NCI-H2227 (cell line): ENCODE measurements at regions not wholly inside any gene's neighbourhood (a gene's known extent, or its start where the extent isn't known, plus 50 kb on each side); places are given as distances from the start of the nearest gene placed in this dataset.
"Not testable (repeated sequence)": the region's sequence is repeated elsewhere in the genome, so short reads cannot be mapped to it uniquely, and the experiment has no call there.

Source experiments
- DNase-seq: peaks from one replicate; lab custom pipeline; 2025; ENCODE audit not compliant: unreplicated experiment; lab: John Stamatoyannopoulos, UW

DNA sequence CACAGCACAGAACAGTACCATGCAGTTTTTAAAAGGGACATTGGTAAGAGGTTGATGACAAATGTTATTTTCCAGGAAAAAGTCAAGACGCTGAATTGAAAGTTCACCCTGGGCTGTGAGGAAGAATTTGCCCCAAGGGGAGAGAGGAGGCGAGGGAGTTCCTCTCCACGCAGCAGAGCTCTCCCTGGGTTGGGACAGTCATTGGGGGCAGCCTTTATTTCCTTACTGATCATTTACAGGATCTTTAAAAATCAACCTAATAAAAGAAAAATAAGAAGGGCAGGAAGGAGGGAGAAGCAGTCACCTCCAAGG, 49.9 kb upstream of the WNT7B start:
- DNase-seq, result no peak

DNA sequence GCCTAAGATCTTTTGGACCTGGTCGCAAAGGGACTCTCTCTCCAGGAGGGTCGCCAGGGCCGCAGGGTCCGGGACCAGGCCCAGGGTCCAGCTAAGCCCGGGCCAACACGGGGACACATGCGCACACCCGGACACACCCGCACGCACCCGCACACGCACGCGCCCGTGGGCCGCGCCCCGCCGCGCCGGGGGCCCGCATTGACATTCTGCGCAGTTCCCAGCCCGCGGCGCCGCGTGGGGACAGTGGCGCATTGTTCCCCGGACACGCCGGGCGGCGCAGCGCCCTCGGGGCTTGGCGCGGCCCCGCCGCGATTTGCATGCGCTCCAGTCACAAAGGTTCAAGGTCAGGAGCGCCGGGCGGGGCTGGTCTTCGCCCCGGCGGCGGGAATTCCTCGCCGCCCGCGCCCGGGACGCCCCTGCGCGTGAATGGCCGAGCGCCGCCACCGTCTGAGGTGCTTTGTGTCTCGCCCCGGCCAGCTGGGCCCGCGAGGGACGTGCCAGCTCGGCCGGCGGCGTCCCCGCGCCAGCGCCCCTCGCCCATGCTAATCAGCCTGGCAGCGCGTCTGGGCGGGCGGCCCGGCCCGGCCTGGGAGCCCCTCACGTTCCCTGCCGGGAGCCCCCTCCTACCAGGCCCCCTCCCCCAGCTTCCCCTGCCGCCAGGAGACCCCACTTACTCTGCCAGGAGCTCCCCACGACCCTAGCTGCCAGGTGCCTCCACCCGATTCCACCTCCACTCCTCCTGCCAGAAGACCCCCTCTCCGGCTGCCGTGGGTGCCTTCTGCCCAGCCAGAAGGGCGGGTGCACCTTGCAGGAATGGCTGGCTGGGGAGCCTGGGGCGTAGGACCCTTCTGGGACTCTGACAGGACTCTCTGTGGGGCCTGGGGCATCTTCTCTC, 50.5 kb upstream of the WNT7B start:
- DNase-seq, result no peak

- DNase-seq, result no peak
Observed at GRCh38 chr22:46028106-46028991, 51.4 kb upstream of the WNT7B start.

DNA sequence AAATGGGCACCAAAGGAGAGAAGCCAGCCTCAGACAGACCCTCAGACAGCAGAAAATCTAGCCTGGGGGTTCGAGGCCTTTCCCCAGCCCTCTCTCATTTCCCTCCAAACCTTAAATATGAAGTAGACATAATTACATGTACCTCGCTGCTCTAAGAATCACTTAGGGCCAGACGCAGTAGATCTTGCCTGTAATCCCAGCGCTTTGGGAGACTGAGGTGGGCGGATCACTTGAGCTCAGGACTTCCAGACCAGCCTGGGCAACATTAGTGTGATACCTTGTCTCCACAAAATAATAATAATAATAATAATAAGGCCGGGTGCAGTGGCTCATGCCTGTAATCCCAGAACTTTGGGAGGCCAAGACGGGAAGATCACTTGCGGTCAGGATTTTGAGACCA, 52.1 kb upstream of the WNT7B start:
- no peak for DNase-seq

DNA sequence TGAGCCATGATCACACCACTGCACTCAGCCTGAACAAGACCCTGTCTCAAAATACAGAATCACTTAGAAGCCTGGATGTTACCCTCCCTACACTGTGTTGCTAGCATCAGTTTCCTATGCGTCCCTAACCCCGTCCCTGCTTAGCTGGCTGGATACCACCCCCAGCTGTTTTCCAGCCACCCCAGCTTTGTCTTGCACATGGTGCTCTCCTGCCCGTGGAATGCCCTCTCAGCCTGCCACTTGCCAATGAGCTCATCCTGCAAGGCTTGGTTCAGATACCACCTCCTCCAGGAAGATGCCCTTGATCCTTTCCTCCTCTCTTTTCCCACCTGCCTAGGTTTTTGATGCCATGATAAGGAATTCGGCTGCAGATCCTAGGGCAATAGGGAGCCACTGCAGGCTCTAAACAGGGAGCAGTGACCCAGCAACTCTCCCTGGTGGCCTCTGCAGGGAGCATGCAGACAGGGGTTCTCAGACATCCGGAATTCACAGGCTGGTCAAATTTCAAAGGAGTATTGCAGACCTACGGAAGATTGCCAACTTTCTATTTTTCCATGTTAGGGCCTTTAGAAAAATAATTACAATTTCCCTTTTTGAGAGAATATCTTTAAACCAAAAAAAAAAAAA, 52.7 kb upstream of the WNT7B start:
- no peak for DNase-seq

- no peak for DNase-seq
Observed at GRCh38 chr22:46030231-46030880, 53.4 kb upstream of the WNT7B start.

GRCh38 chr22:46031066-46031465, 54.1 kb upstream of the WNT7B start:
- DNase-seq, result no peak

GRCh38 chr22:46031557-46031956, 54.6 kb upstream of the WNT7B start:
- DNase-seq, result no peak

GRCh38 chr22:46031965-46032851, 55.2 kb upstream of the WNT7B start:
- DNase-seq, result no peak

- no peak for DNase-seq
Observed at GRCh38 chr22:46033256-46034200, 56.6 kb upstream of the WNT7B start.

DNA sequence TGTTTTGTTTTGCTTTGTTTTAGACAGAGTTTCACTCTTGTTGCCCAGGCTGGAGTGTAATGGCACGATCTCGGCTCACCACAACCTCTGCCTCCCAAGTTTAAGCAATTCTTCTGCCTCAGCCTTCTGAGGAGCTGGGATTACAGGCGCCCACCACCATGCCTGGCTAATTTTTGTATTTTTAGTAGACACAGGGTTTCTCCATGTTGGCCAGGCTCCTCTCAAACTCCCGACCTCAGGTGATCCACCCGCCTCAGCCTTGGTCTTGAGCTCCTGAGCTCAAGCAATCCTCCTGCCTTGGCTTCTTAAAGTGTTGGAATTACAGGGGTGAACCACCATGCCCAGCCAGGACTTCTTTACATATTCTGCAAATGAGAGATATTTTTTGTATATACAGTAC, 57.5 kb upstream of the WNT7B start:
- not testable (repeated sequence) for DNase-seq

- no peak for DNase-seq
Observed at GRCh38 chr22:46035380-46035741, 58.4 kb upstream of the WNT7B start.

DNA sequence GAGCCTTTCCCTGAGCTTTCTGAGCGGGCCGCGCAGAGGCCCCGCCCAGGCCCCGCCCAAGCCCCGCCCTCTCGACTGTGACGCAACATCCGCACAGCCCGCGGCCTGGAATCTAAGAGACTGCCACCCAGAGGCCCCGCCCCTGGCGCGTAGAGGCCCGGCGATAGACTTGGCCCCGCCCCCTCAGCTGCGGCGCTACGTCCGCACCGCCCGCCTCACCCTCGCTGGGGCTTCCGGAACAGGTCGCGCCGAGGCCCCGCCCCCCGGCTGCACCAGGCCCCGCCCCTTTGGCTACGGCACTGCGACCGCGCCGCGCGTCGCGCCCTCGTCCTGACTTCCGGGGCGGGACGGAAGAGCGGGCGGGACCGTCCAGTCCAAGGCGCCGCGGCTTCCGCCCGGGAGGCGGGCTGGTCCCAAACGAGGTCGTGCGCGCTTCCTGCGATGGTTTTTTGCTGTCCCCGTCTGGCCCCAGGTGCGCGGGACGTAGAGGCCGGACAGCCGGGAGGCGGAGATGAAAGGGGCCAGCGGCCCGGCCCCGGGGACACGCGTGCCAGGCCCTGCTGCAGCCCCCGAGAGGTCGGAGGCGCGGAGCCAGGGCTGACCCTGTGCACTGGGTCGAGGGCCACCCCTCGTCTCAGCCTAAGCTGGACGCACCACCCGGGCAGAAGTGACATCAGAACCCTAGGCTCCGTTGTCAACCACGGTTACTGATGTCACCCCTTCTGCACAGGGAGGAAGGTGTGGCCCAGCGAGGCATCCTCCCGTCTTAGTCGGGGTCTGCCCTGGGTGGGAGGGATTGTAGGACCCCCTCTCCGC, 59.0 kb upstream of the WNT7B start:
- peak; percentile 98 for DNase-seq

DNA sequence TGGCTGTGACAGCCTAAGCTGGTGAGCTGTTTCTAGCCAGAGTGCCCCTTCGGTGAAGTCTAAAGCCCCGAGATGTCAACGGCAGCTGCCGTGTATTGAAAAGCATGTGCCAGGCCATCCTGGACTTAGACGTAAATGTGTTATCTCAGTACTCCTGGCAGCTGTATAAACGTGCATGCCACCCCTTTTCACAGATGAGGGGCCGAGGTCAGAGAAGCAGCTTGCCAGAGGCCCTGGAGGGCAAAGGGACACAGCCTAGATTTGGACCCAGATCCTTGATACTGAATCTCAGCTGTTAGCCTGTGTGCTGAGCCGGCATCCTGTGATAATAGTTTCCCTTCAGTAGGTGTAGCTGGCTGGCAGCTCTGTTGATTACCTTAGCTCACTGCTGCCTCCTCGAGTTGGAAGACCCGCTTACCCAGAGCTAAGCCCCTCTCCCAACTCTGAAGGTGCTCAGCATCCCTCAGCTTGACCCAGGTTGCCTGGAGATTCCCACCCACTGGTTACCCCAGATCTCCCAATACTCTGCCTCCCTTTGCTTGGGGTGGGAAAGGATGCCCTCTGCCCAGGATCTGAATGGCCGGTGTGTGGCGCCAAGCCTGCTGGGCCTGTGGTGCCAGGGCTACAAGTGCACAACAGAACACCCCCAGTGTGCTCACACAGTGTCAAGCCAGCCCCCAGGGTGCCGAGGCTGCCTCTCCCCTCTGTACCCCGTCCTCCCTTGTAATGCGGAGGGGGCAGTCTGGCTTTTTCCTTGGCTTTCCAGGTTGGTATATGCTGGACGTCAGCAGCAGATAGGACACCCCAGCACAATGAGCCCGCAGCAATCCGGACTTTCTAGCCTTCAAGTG, 59.8 kb upstream of the WNT7B start:
- DNase-seq, result peak; percentile 62

- DNase-seq, result no peak
Observed at GRCh38 chr22:46038174-46038487, 61.2 kb upstream of the WNT7B start.

GRCh38 chr22:46038516-46039430, 61.8 kb upstream of the WNT7B start:
- no peak for DNase-seq

GRCh38 chr22:46039535-46039934, 62.6 kb upstream of the WNT7B start:
- no peak for DNase-seq
